Upper lobe of right lung (tissue), 1 donor: ENCODE measurements at regions not wholly inside any gene's neighbourhood (a gene's known extent, or its start where the extent isn't known, plus 50 kb on each side); places are given as distances from the start of the nearest gene placed in this dataset.

Experiments
- ATAC-seq: fragments of 200-7000 bp; cut with Tn5 transposase; one replicate; pipeline ENCODE4 v1.9.1; 2020; ENCODE audit warnings: mild to moderate bottlenecking, moderate library complexity
- DNase-seq: peaks from one replicate; pipeline ENCODE4 v3.0.0-alpha.2; 2020
- H3K27ac ChIP-seq: fragments of 200-600 bp; one replicate; pipeline ENCODE4 v1.8.0; 2022
- H3K27me3 ChIP-seq: fragments of 200-600 bp; one replicate; pipeline ENCODE4 v1.8.0; 2022; ENCODE audit warnings: mild to moderate bottlenecking
- H3K36me3 ChIP-seq: fragments of 200-600 bp; one replicate; pipeline ENCODE4 v1.8.0; 2022
- H3K4me1 ChIP-seq: fragments of 200-600 bp; one replicate; pipeline ENCODE4 v1.8.0; 2022
- H3K4me3 ChIP-seq: fragments of 200-600 bp; one replicate; pipeline ENCODE4 v1.8.0; 2022; ENCODE audit warnings: mild to moderate bottlenecking
- H3K9me3 ChIP-seq: fragments of 200-600 bp; one replicate; pipeline ENCODE4 v1.8.0; 2022
- CTCF ChIP-seq: fragments of 200-600 bp; IDR thresholded peaks from one replicate; pipeline ENCODE4 v1.8.0; 2022; ENCODE audit warnings: antibody characterized with exemption
- intact Hi-C: fragments of 100-400 bp; cut with DNase I; formaldehyde crosslinking; loops from one replicate; pipeline ENCODE4 v1.11.0; 2022
- donor health status: DM: no; HTN: yes; CAD: no; lungs with severe emphysema.

- DNase-seq (no peak), ATAC-seq (no peak)
- Histone ChIP-seq H3K27me3 (no peaks in the 10 kb centered on the region), H3K27ac (no peak overlapping the region), H3K36me3 (no peaks in the 10 kb centered on the region), H3K9me3 (no peaks in the 10 kb centered on the region), H3K4me1 (no peaks in the 10 kb centered on the region), H3K4me3 (no peak overlapping the region)
- no peak for TF ChIP-seq CTCF
- intact Hi-C loops: no loop called here
Observed at GRCh38 chr15:69530991-69531664, 78.5 kb downstream of the RPLP1 start.

- DNase-seq: no peak
- H3K36me3 ChIP-seq: no peaks in the 10 kb centered on the region
- no peak overlapping the region for H3K4me3 ChIP-seq
- H3K27ac ChIP-seq: no peak overlapping the region
- ATAC-seq: no peak
- H3K4me1 ChIP-seq: no peaks in the 10 kb centered on the region
- intact Hi-C loops: no loop called here
- no peak for TF ChIP-seq CTCF
- H3K9me3 ChIP-seq: no peaks in the 10 kb centered on the region
- H3K27me3 ChIP-seq: no peaks in the 10 kb centered on the region
Observed at GRCh38 chr15:69531665-69532027, 79.0 kb downstream of the RPLP1 start.

GRCh38 chr15:69532066-69532465 lies 79.4 kb downstream of the RPLP1 start:
- intact Hi-C loops: no loop called here
- ATAC-seq: no peak
- DNase-seq: no peak

GRCh38 chr15:69532856-69533255 lies 80.2 kb downstream of the RPLP1 start:
- Histone ChIP-seq H3K4me1 (no peaks in the 10 kb centered on the region), H3K9me3 (no peaks in the 10 kb centered on the region), H3K4me3 (no peak overlapping the region), H3K36me3 (no peaks in the 10 kb centered on the region), H3K27me3 (no peaks in the 10 kb centered on the region), H3K27ac (no peak overlapping the region)
- TF ChIP-seq CTCF: no peak
- ATAC-seq (no peak), DNase-seq (no peak)
- intact Hi-C loops: no loop called here

More at GRCh38 chr15:69532066-69532465, 79.4 kb downstream of the RPLP1 start:
- H3K36me3 ChIP-seq: no peaks in the 10 kb centered on the region
- H3K9me3 ChIP-seq: no peaks in the 10 kb centered on the region
- no peaks in the 10 kb centered on the region for H3K4me1 ChIP-seq
- H3K4me3 ChIP-seq: no peak overlapping the region
- H3K27me3 ChIP-seq: no peaks in the 10 kb centered on the region
- no peak for TF ChIP-seq CTCF
- H3K27ac ChIP-seq: no peak overlapping the region

- DNase-seq (no peak), ATAC-seq (peak; percentile 51)
- no peak overlapping the region for H3K4me3 ChIP-seq
- H3K4me1 ChIP-seq: no peaks in the 10 kb centered on the region
- no peaks in the 10 kb centered on the region for H3K9me3 ChIP-seq
- H3K27me3 ChIP-seq: no peaks in the 10 kb centered on the region
- no peaks in the 10 kb centered on the region for H3K36me3 ChIP-seq
- H3K27ac ChIP-seq: no peak overlapping the region
- intact Hi-C loops: no loop called here
- no peak for TF ChIP-seq CTCF
Observed at GRCh38 chr15:69533522-69533921, 80.9 kb downstream of the RPLP1 start.

- no peaks in the 10 kb centered on the region for H3K36me3 ChIP-seq
- H3K4me3 ChIP-seq: no peak overlapping the region
- no peaks in the 10 kb centered on the region for H3K27me3 ChIP-seq
- H3K27ac ChIP-seq: no peak overlapping the region
- no peaks in the 10 kb centered on the region for H3K4me1 ChIP-seq
- DNase-seq (no peak), ATAC-seq (no peak)
- no peaks in the 10 kb centered on the region for H3K9me3 ChIP-seq
- intact Hi-C loops: no loop called here
- TF ChIP-seq CTCF: no peak
Observed at GRCh38 chr15:69535101-69535638, 82.6 kb downstream of the RPLP1 start.
